Natural killer cell (primary cell): ENCODE measurements at regions not wholly inside any gene's neighbourhood (a gene's known extent, or its start where the extent isn't known, plus 50 kb on each side); places are given as distances from the start of the nearest gene placed in this dataset.
"Not testable (repeated sequence)": the region's sequence is repeated elsewhere in the genome, so short reads cannot be mapped to it uniquely, and the experiment has no call there.

ENCODE experiments used
- ATAC-seq, 3 donors: fragments of 150-1000 bp in 2 of 3; fragments of 200-7000 bp in 1 of 3; cut with Tn5 transposase; 1 replicate in 1 of 3; 2 replicates in 2 of 3; pipeline ENCODE4 v1.10.0; 2021; ENCODE audit warnings: mild to moderate bottlenecking in 2 of 3, moderate library complexity in 2 of 3
- DNase-seq, 2 donors: peaks; one replicate each; pipeline versions ENCODE4 v3.0.0 to v3.0.0-alpha.2; 2013 to 2021; ENCODE audit warnings: mixed read lengths in 1 of 2
- H3K27ac ChIP-seq: one replicate; pipeline ENCODE4 v1.5.1; 2013; ENCODE audit warnings: mild to moderate bottlenecking, low read length
- H3K27me3 ChIP-seq: one replicate; pipeline ENCODE4 v1.6.1; 2013; ENCODE audit warnings: low read length; ENCODE audit not compliant: control insufficient read depth, insufficient read depth
- H3K36me3 ChIP-seq: one replicate; pipeline ENCODE4 v1.6.1; 2013; ENCODE audit warnings: low read length; ENCODE audit not compliant: control insufficient read depth, insufficient read depth
- H3K4me1 ChIP-seq: one replicate; pipeline ENCODE4 v1.6.1; 2013; ENCODE audit warnings: low read length; ENCODE audit not compliant: control insufficient read depth, insufficient read depth
- H3K4me3 ChIP-seq: one replicate; pipeline ENCODE4 v1.5.1; 2013; ENCODE audit warnings: low read length
- H3K9me3 ChIP-seq: one replicate; pipeline ENCODE4 v1.6.1; 2013; ENCODE audit warnings: low read length; ENCODE audit not compliant: control insufficient read depth, insufficient read depth
- H3K27ac Mint-ChIP-seq, 2 donors: one replicate each; pipeline ENCODE4 v1.8.0; 2022; ENCODE audit warnings: mild to moderate bottlenecking in 2 of 2, mixed read lengths in 2 of 2, moderate library complexity in 1 of 2
- H3K27me3 Mint-ChIP-seq, 2 donors: one replicate each; pipeline ENCODE4 v1.8.0; 2022; ENCODE audit warnings: low read depth in 2 of 2, mixed read lengths in 2 of 2
- H3K36me3 Mint-ChIP-seq: one replicate; pipeline ENCODE4 v1.8.0; 2022; ENCODE audit warnings: mixed read lengths
- H3K4me1 Mint-ChIP-seq, 2 donors: one replicate each; pipeline ENCODE4 v1.8.0; 2022; ENCODE audit warnings: mixed read lengths in 2 of 2
- H3K4me3 Mint-ChIP-seq: one replicate; pipeline ENCODE4 v1.8.0; 2022; ENCODE audit warnings: mild to moderate bottlenecking, moderate library complexity, mixed read lengths
- H3K9me3 Mint-ChIP-seq, 2 donors: one replicate each; pipeline ENCODE4 v1.8.0; 2022; ENCODE audit warnings: mixed read lengths in 2 of 2
- WGBS: methylation state at CpG from one replicate; pipeline ENCODE4 v1.1.7; 2013; ENCODE audit warnings: missing lambda C conversion rate; ENCODE audit not compliant: insufficient coverage; 5-methylcytosine and 5-hydroxymethylcytosine counted together
- intact Hi-C: fragments of 100-400 bp; cut with micrococcal nuclease; formaldehyde crosslinking; loops from one replicate; pipeline ENCODE4 v1.14.2; 2022
- TF ChIP-seq, protein P1 (sequence below): fragments of 200-600 bp; IDR thresholded peaks from one replicate; pipeline ENCODE4 v1.8.0; 2022; ENCODE audit warnings: antibody characterized with exemption

DNA sequence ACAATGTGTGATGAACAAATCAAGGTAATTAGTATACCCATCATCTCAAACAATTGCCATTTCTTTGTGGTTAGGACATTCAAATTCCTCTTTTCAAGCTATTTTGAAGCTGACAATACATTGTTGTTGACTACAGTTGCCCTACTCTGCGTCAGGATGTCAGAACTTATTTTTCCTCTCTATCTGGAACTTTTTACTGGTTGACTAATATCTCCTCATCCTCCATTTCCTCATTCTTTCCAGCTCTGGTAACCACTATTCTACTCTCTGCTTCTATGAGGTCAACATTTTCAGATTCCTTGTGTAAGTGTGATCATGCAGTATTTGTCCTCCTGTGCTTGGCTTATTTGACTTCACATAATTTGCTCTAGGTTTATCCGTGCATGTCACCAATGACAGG is 240.5 kb upstream of the HS3ST1 start:
- Mint-ChIP-seq H3K4me3 (no peak overlapping the region), H3K27ac (no peak overlapping the region)

DNA sequence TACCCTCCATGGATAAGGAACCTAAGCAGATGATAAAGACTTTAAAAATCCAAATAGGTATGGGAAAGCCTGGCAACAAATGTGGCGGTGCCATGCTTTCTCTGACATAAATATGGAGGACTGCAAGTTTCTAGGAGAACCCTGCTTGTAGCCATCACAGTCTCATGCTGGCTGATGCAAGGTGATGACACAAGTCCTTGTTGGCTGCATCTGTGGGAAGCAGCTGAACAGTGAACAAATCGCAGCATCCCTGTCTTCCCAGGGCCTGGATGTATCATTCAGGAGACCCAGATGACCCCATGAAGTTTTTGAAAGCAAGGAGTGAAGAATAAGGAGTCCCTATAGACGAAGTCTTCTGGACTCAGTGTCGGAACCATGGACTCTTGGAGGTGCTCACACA is 234.4 kb upstream of the HS3ST1 start:
- no peak overlapping the region for H3K4me3 Mint-ChIP-seq
- H3K9me3 Mint-ChIP-seq: peaks cover 3 to 7% of the 10 kb centered on the region in 2 donors
- Histone ChIP-seq H3K27ac (no peak overlapping the region), H3K4me1 (no peaks in the 10 kb centered on the region), H3K9me3 (no peaks in the 10 kb centered on the region), H3K27me3 (no peaks in the 10 kb centered on the region), H3K36me3 (no peaks in the 10 kb centered on the region), H3K4me3 (no peak overlapping the region)
- DNase-seq (no peak), ATAC-seq (no peak)
- H3K4me1 Mint-ChIP-seq: no peaks in the 10 kb centered on the region
- intact Hi-C loops: no loop called here
- no peaks in the 10 kb centered on the region for H3K36me3 Mint-ChIP-seq
- H3K27me3 Mint-ChIP-seq: peaks cover 0 to 4% of the 10 kb centered on the region in 2 donors
- WGBS: 94% methylated on average over 4 of the region's 4 CpGs
- H3K27ac Mint-ChIP-seq: no peak overlapping the region
- TF ChIP-seq, protein P1, sequence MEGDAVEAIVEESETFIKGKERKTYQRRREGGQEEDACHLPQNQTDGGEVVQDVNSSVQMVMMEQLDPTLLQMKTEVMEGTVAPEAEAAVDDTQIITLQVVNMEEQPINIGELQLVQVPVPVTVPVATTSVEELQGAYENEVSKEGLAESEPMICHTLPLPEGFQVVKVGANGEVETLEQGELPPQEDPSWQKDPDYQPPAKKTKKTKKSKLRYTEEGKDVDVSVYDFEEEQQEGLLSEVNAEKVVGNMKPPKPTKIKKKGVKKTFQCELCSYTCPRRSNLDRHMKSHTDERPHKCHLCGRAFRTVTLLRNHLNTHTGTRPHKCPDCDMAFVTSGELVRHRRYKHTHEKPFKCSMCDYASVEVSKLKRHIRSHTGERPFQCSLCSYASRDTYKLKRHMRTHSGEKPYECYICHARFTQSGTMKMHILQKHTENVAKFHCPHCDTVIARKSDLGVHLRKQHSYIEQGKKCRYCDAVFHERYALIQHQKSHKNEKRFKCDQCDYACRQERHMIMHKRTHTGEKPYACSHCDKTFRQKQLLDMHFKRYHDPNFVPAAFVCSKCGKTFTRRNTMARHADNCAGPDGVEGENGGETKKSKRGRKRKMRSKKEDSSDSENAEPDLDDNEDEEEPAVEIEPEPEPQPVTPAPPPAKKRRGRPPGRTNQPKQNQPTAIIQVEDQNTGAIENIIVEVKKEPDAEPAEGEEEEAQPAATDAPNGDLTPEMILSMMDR: no peak

More for the DNA sequence above, 240.5 kb upstream of the HS3ST1 start:
- Mint-ChIP-seq H3K9me3 (peaks cover 3 to 4% of the 10 kb centered on the region in 2 donors), H3K4me1 (no peaks in the 10 kb centered on the region), H3K36me3 (no peaks in the 10 kb centered on the region), H3K27me3 (peaks cover 0 to 4% of the 10 kb centered on the region in 2 donors)
- DNase-seq (no peak), ATAC-seq (no peak)
- Histone ChIP-seq H3K27me3 (no peaks in the 10 kb centered on the region), H3K27ac (no peak overlapping the region), H3K36me3 (no peaks in the 10 kb centered on the region), H3K9me3 (no peaks in the 10 kb centered on the region), H3K4me1 (no peaks in the 10 kb centered on the region), H3K4me3 (no peak overlapping the region)
- TF ChIP-seq, protein P1: no peak
- 62% methylated on average over 2 of the region's 2 CpGs for WGBS
- intact Hi-C loops: no loop called here

DNA sequence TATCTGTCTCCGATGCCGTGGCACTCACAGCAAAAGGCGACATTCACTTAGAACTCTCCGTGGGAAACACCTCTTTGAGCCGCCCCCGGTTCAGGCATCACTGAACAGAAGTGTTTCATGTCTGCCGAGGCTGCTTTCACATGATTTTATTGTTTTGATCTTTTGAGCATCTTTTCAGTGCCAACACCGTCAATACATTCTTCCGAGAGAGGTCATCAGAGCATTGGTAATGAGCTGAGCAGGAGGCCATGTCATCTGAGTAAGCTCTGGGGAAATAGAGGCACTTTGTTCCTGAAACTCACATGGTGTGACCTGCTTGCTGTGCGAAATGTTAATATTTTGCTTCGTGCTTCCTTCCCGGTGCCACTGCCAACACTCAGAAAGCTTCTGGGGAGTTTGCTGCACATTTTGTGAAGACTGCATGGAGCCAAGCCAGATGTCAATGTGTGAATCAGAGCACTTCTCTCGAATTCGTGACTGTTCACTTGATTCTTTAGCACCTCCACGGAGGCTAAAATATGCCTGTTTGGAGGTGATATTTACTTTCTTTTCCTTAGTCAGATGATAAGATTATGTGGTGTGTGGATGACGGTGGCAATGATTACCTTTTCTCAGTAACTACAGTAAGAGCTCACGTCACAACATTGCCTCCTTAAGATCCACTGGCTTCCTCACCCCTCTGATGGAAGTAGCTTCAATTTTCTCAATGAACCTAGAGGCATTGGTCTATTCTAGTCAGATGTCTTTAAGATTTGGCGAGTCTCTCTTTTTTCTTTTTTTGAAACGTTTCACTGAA is 222.3 kb upstream of the HS3ST1 start:
- Mint-ChIP-seq H3K27me3 (no peaks in the 10 kb centered on the region), H3K27ac (no peak overlapping the region), H3K4me1 (no peaks in the 10 kb centered on the region), H3K4me3 (no peak overlapping the region), H3K36me3 (no peaks in the 10 kb centered on the region), H3K9me3 (peaks cover 0 to 4% of the 10 kb centered on the region in 2 donors)
- no peaks in the 10 kb centered on the region for H3K36me3 ChIP-seq
- no peak overlapping the region for H3K4me3 ChIP-seq
- no peaks in the 10 kb centered on the region for H3K4me1 ChIP-seq
- TF ChIP-seq, protein P1: no peak
- no peak for ATAC-seq
- 88% methylated on average over 16 of the region's 19 CpGs for WGBS
- H3K27me3 ChIP-seq: no peaks in the 10 kb centered on the region
- intact Hi-C loops: no loop called here
- no peaks in the 10 kb centered on the region for H3K9me3 ChIP-seq
- DNase-seq: no peak
- no peak overlapping the region for H3K27ac ChIP-seq

DNA sequence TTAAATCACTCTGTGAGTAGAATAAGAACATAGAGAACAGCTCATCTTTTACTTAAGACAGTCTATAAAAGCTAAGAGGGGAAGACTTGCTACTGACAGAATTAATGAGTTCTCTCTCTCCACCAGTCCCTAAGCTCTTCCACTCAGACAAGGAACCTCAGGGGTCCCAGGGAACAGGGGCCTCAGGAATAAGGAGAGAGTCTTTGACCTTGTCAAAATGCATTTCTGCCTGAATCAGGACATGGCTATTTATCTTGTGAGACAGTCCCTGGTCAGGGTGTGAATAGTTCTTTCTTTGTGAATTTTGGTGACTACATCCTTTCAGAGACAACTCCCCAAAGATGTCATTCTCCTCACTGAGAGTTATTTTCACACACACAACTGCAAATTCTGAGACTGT is 218.7 kb upstream of the HS3ST1 start:
- DNase-seq (no peak), ATAC-seq (no peak)
- no peaks in the 10 kb centered on the region for H3K36me3 ChIP-seq
- Mint-ChIP-seq H3K4me1 (no peaks in the 10 kb centered on the region), H3K9me3 (peaks cover 3 to 4% of the 10 kb centered on the region in 2 donors), H3K27ac (no peak overlapping the region), H3K4me3 (no peak overlapping the region), H3K36me3 (no peaks in the 10 kb centered on the region), H3K27me3 (no peaks in the 10 kb centered on the region)
- no peaks in the 10 kb centered on the region for H3K4me1 ChIP-seq
- no peak overlapping the region for H3K27ac ChIP-seq
- no peak overlapping the region for H3K4me3 ChIP-seq
- TF ChIP-seq, protein P1: no peak
- no peaks in the 10 kb centered on the region for H3K27me3 ChIP-seq
- intact Hi-C loops: no loop called here
- no peaks in the 10 kb centered on the region for H3K9me3 ChIP-seq

DNA sequence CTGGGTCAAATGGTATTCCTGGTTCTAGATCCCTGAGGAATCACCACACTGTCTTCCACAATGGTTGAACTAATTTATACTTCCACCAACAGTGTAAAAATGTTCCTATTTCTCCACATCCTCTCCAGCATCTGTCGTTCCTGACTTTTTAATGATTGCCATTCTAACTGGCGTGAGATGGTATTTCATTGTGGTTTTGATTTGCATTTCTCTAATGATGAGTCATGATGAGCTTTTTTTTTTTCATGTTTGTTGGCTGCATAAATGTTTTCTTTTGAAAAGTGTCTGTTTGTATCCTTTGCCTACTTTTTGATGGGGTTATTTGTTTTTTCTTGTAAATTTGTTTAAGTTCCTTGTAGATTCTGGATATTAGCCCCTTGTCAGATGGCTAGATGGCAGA is 214.4 kb upstream of the HS3ST1 start:
- H3K4me3 ChIP-seq, H3K27ac Mint-ChIP-seq, DNase-seq, H3K9me3 ChIP-seq, H3K4me1 Mint-ChIP-seq, H3K36me3 ChIP-seq, H3K4me3 Mint-ChIP-seq, H3K27me3 ChIP-seq, H3K4me1 ChIP-seq, H3K27me3 Mint-ChIP-seq, H3K9me3 Mint-ChIP-seq, intact Hi-C loops, ATAC-seq, H3K36me3 Mint-ChIP-seq, H3K27ac ChIP-seq: not testable (repeated sequence)
- whole genome bisulfite sequencing: 67% methylated on average over 1 of the region's 2 CpGs
